ENCODE measurements at regions not wholly inside any gene's neighbourhood (a gene's known extent, or its start where the extent isn't known, plus 50 kb on each side); places are given as distances from the start of the nearest gene placed in this dataset.

- no peak for DNase-seq
Measured at GRCh38 chr2:156647377-156648010, 211.3 kb downstream of the GPD2 start.

- DNase-seq: no peak
Measured at GRCh38 chr2:156648522-156648921, 212.3 kb downstream of the GPD2 start.

GRCh38 chr2:156649596-156649995 is 213.4 kb downstream of the GPD2 start:
- no peak for DNase-seq

GRCh38 chr2:156652691-156653090 is 216.5 kb downstream of the GPD2 start:
- no peak for DNase-seq

- DNase-seq: no peak
Measured at GRCh38 chr2:156653675-156654074, 217.5 kb downstream of the GPD2 start.

- DNase-seq: no peak
Measured at GRCh38 chr2:156657809-156658208, 221.6 kb downstream of the GPD2 start.

GRCh38 chr2:156659694-156660093 is 223.5 kb downstream of the GPD2 start:
- no peak for DNase-seq

GRCh38 chr2:156663757-156664409 is 227.7 kb downstream of the GPD2 start:
- DNase-seq: peak in 1 of 5 donors; percentile 5

- no peak for DNase-seq
Measured at GRCh38 chr2:156666130-156666785, 230.1 kb downstream of the GPD2 start.

- no peak for DNase-seq
Measured at GRCh38 chr2:156670104-156670503, 233.9 kb downstream of the GPD2 start.

- DNase-seq: no peak
Measured at GRCh38 chr2:156671706-156672361, 235.7 kb downstream of the GPD2 start.

- no peak for DNase-seq
Measured at GRCh38 chr2:156672556-156673332, 236.6 kb downstream of the GPD2 start.

GRCh38 chr2:156673333-156673615 is 237.1 kb downstream of the GPD2 start:
- DNase-seq: no peak

GRCh38 chr2:156673981-156674380 is 237.8 kb downstream of the GPD2 start:
- no peak for DNase-seq

- DNase-seq: no peak
Measured at GRCh38 chr2:156675896-156676295, 239.7 kb downstream of the GPD2 start.

GRCh38 chr2:156679820-156680219 is 243.6 kb downstream of the GPD2 start:
- no peak for DNase-seq

- no peak for DNase-seq
Measured at GRCh38 chr2:156680266-156680665, 244.1 kb downstream of the GPD2 start.

- DNase-seq: no peak
Measured at GRCh38 chr2:156687126-156687525, 250.9 kb downstream of the GPD2 start.

- DNase-seq: no peak
Measured at GRCh38 chr2:156687715-156688114, 251.5 kb downstream of the GPD2 start.

GRCh38 chr2:156689939-156690338 is 253.8 kb downstream of the GPD2 start:
- DNase-seq: no peak

- DNase-seq: no peak
Measured at GRCh38 chr2:156691014-156691413, 254.8 kb downstream of the GPD2 start.

GRCh38 chr2:156695020-156695419 is 258.8 kb downstream of the GPD2 start:
- DNase-seq: no peak

GRCh38 chr2:156695595-156695994 is 259.4 kb downstream of the GPD2 start:
- no peak for DNase-seq
